Gastroesophageal sphincter (tissue), 3 donors: ENCODE measurements at regions not wholly inside any gene's neighbourhood (a gene's known extent, or its start where the extent isn't known, plus 50 kb on each side); places are given as distances from the start of the nearest gene placed in this dataset.

Experiments
- EP300 ChIP-seq: sonication (generic); formaldehyde crosslinking; IDR thresholded peaks from one replicate; pipeline ENCODE4 v1.6.1; 2017; ENCODE audit warnings: antibody characterized with exemption, mild to moderate bottlenecking
- POLR2A ChIP-seq, 2 donors: fragments of 450-650 bp; IDR thresholded peaks; one replicate each; pipeline ENCODE4 v1.6.1; 2017; ENCODE audit warnings: antibody characterized with exemption in 2 of 2, mild to moderate bottlenecking in 2 of 2, moderate library complexity in 1 of 2
- POLR2AphosphoS5 ChIP-seq: sonication (generic); formaldehyde crosslinking; IDR thresholded peaks from one replicate; pipeline ENCODE4 v1.6.1; 2017; ENCODE audit warnings: antibody characterized with exemption
- TF ChIP-seq, protein P1 (sequence below), 4 experiments: fragments of 200-600 bp in 2 of 4; fragments of 450-650 bp in 2 of 4; sonication (generic) in 1 of 4; IDR thresholded peaks; one replicate each; pipeline ENCODE4 v1.5.1; 2017 to 2019; ENCODE audit warnings: antibody characterized with exemption in 4 of 4, mild to moderate bottlenecking in 2 of 4, moderate library complexity in 2 of 4

DNA sequence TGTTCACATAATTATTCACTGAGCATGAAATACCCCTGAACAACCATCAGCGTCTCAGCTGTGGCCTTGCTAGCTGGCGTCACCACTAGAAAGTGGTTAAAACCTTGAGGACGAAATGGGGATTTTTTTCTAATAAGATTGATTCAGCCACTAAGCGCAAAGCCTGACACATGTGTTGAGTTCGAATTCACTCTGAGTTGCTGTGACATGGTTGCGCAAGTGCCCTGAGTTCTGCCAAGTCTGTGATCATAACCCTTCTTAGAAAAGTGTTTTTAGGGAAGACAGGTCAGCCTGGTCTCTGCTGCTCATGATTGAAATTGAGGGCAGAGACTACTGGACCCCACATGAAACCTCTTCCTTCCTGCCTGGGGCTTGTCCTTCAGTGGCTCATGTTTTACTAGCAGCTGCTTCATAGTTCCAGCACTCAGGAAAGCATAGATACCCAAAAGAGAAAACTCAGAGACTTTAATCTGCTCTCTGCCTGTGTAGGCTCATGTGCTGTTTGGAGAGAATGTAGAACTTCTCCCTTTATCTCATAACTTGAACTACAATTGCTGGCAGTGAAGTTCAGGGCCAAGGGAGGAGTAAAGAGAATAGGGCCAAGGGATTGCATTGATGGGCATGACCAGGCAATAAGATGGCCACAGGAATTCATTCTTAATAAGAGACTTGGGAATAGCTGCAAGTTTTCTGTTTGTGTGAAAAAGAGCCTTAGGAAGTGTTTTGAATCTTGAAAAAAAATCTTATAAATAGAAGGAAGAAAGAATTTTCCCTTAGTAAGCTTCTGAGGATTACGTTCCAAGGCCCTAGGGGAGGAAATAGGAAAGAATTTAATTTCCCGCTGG, 66.8 kb upstream of the CXCL14 start:
- TF ChIP-seq, protein P1, sequence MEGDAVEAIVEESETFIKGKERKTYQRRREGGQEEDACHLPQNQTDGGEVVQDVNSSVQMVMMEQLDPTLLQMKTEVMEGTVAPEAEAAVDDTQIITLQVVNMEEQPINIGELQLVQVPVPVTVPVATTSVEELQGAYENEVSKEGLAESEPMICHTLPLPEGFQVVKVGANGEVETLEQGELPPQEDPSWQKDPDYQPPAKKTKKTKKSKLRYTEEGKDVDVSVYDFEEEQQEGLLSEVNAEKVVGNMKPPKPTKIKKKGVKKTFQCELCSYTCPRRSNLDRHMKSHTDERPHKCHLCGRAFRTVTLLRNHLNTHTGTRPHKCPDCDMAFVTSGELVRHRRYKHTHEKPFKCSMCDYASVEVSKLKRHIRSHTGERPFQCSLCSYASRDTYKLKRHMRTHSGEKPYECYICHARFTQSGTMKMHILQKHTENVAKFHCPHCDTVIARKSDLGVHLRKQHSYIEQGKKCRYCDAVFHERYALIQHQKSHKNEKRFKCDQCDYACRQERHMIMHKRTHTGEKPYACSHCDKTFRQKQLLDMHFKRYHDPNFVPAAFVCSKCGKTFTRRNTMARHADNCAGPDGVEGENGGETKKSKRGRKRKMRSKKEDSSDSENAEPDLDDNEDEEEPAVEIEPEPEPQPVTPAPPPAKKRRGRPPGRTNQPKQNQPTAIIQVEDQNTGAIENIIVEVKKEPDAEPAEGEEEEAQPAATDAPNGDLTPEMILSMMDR (IDR thresholded peaks at IDR 0.05) = no peak
- TF ChIP-seq POLR2A (IDR thresholded peaks at IDR 0.05) (no peak), POLR2AphosphoS5 (no peak), EP300 (no peak)
